DND-41 (cell line): ENCODE measurements at regions not wholly inside any gene's neighbourhood (a gene's known extent, or its start where the extent isn't known, plus 50 kb on each side); places are given as distances from the start of the nearest gene placed in this dataset.

Experiments used
- EZH2 ChIP-seq: IDR thresholded peaks from 3 replicates; pipeline ENCODE4 v1.6.1; 2012; ENCODE audit warnings: borderline replicate concordance, low read depth, mild to moderate bottlenecking, moderate library complexity, low read length, inconsistent platforms; ENCODE audit not compliant: severe bottlenecking
- TF ChIP-seq, protein P1 (sequence below): IDR thresholded peaks from 2 replicates; pipeline ENCODE4 v1.5.1; 2012; ENCODE audit warnings: borderline replicate concordance, low read length, moderate library complexity, mild to moderate bottlenecking; ENCODE audit not compliant: poor library complexity, severe bottlenecking; ENCODE audit errors: extremely low read depth

GRCh38 chr15:46753946-46754345, 963.4 kb upstream of the SEMA6D start:
- TF ChIP-seq, protein P1, sequence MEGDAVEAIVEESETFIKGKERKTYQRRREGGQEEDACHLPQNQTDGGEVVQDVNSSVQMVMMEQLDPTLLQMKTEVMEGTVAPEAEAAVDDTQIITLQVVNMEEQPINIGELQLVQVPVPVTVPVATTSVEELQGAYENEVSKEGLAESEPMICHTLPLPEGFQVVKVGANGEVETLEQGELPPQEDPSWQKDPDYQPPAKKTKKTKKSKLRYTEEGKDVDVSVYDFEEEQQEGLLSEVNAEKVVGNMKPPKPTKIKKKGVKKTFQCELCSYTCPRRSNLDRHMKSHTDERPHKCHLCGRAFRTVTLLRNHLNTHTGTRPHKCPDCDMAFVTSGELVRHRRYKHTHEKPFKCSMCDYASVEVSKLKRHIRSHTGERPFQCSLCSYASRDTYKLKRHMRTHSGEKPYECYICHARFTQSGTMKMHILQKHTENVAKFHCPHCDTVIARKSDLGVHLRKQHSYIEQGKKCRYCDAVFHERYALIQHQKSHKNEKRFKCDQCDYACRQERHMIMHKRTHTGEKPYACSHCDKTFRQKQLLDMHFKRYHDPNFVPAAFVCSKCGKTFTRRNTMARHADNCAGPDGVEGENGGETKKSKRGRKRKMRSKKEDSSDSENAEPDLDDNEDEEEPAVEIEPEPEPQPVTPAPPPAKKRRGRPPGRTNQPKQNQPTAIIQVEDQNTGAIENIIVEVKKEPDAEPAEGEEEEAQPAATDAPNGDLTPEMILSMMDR, result no peak
- TF ChIP-seq EZH2, result no peak
